ENCODE measurements at regions not wholly inside any gene's neighbourhood (a gene's known extent, or its start where the extent isn't known, plus 50 kb on each side); places are given as distances from the start of the nearest gene placed in this dataset.
"Not testable (repeated sequence)": the region's sequence is repeated elsewhere in the genome, so short reads cannot be mapped to it uniquely, and the experiment has no call there.

GRCh38 chr1:213623862-213624261 is 363.9 kb upstream of the PROX1 start:
- TF ChIP-seq CTCF (IDR thresholded peaks at IDR 0.05; ENCODE audit: low read depth, low read length, missing control alignments): no peak
- H3K4me3 ChIP-seq (replicated peaks; ENCODE audit: low read depth, low read length): no peak overlapping the region
- DNase-seq (ENCODE audit: extremely low read depth, low read depth): no peak

- not testable (repeated sequence) for H3K4me3 ChIP-seq (replicated peaks; ENCODE audit: low read depth, low read length); DNase-seq (ENCODE audit: extremely low read depth, low read depth)
These were observed 351.0 kb upstream of the PROX1 start for GRCh38 chr1:213636778-213637177.

- H3K4me3 ChIP-seq (replicated peaks; ENCODE audit: low read depth, low read length): no peak overlapping the region
- no peak for TF ChIP-seq CTCF (IDR thresholded peaks at IDR 0.05; ENCODE audit: low read depth, low read length, missing control alignments)
- no peak for DNase-seq (ENCODE audit: extremely low read depth, low read depth)
These were observed 346.5 kb upstream of the PROX1 start for GRCh38 chr1:213641312-213641711.

- no peak overlapping the region for H3K4me3 ChIP-seq (replicated peaks; ENCODE audit: low read depth, low read length)
- no peak for TF ChIP-seq CTCF (IDR thresholded peaks at IDR 0.05; ENCODE audit: low read depth, low read length, missing control alignments)
- DNase-seq (ENCODE audit: extremely low read depth, low read depth): no peak
These were observed 344.4 kb upstream of the PROX1 start for GRCh38 chr1:213643360-213643759.

GRCh38 chr1:213647864-213648650 is 339.7 kb upstream of the PROX1 start:
- H3K4me3 ChIP-seq (replicated peaks; ENCODE audit: low read depth, low read length): no peak overlapping the region
- no peak for DNase-seq (ENCODE audit: extremely low read depth, low read depth)
- no peak for TF ChIP-seq CTCF (IDR thresholded peaks at IDR 0.05; ENCODE audit: low read depth, low read length, missing control alignments)

GRCh38 chr1:213649373-213649772 is 338.4 kb upstream of the PROX1 start:
- TF ChIP-seq CTCF (IDR thresholded peaks at IDR 0.05; ENCODE audit: low read depth, low read length, missing control alignments): no peak
- DNase-seq (ENCODE audit: extremely low read depth, low read depth): no peak
- H3K4me3 ChIP-seq (replicated peaks; ENCODE audit: low read depth, low read length): no peak overlapping the region

GRCh38 chr1:213650603-213651002 is 337.2 kb upstream of the PROX1 start:
- H3K4me3 ChIP-seq (replicated peaks; ENCODE audit: low read depth, low read length): no peak overlapping the region
- no peak for DNase-seq (ENCODE audit: extremely low read depth, low read depth)
- no peak for TF ChIP-seq CTCF (IDR thresholded peaks at IDR 0.05; ENCODE audit: low read depth, low read length, missing control alignments)
